Activated CD4-positive, alpha-beta T cell treated with anti-CD3 and anti-CD28 coated beads, Interleukin-2, amount 50 U/mL, for 48 hours (primary cell): ENCODE measurements at regions not wholly inside any gene's neighbourhood (a gene's known extent, or its start where the extent isn't known, plus 50 kb on each side); places are given as distances from the start of the nearest gene placed in this dataset.
A peak's percentile ranks its signal among the peaks of the same experiment; 100 is the strongest.

Experiments
- DNase-seq, 2 experiments: peaks; one replicate each; pipeline ENCODE4 v3.0.0-alpha.2; 2020

DNA sequence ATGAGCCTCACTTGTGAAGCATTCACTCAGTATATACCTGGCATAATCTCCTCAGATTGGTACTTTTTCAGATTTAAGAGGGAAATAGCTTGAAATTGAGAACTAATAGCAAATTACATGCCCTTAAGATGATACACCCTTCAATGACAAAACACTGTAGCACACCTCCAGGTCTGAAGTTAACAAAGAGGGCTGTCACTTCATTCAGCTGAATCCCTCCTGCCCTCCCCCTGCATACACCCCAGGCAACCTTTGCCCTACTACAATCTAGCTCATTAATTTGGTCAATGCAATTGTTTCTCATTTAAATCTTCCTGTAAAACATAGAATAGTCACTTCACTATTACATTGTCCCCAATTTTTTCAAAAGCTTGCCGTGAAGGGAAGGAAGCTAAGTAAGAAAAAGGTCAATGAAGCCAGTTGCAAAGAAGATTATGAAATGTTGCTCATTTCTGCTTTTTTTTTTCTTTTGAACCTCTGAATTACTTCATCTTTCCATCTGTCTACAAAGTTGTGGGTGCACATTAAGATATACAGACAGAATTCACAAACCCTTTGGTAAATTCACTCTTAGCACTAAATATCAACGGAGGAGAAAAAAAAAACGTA is 294.8 kb upstream of the PTGER4 start:
- no peak for DNase-seq

DNA sequence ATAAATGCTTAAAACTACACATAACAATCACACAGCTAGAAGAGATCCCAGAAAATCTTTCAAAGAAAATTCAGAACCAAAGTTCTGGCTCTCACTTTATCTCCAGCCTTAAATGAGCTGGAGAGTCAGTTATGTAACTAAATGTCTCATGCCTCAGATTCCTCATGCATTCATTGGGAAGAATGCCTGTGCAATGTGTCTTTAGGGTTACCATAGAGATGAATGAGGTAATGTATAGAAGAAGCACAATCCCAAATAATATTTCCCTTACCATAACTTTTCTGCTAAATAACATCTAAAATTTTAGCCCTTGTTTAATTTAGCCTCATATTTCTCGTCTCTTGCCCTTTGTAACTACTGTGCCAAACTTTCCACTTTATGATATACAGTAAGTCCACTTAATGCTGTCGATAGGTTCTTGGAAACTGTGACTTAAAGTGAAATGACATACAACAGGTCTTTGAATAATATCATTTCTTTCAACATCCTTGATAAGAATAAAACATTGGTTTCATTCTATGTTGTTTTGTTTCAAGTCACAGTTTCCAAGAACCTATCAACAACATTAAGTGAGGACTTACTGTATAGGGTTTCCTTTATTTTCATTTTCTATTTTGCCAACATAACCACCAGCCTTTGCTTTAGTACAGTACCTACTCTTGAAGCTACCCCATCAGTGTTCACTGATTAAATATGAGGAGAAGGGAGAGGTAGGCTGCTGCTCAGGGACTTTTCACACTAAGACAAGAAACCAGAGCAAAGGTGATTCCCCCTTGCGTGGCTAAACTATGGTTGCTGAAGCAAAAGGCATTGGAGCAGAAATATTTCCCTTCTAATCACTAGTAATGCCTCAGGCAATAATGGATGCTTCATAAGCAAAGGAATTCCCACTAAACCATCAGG is 295.7 kb upstream of the PTGER4 start:
- peak in 1 of 2 experiments; percentile 36 for DNase-seq

DNA sequence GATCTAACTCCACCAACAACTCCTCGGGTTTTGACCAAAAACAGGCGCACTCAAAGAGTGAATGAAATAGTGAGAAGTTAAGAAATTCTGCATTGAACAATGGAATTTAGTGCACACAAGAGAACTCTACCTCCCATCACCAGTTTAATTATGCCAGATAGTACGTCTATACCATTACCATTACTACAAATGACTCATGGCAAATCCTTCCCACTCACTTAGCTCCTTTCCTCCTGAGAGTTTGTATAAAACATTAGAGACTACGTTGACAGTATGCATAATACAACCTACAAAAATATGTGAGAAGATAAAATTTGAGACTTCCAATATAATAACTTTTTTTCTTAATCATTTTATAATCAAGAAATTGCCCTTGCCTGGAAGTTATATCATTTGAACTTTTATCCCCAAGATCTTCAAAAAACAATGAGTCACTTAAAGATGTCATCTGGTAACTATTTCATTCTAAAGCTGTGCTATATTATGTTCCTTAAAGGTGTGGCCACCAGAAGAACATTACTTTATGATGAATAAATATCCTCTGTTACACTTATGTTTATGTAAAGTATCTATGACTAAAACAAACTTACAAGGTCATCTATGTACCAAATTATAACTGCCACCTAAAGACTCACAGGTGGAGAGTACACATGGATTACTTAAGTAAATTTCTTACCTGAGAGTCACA is 297.9 kb upstream of the PTGER4 start:
- DNase-seq = no peak

DNA sequence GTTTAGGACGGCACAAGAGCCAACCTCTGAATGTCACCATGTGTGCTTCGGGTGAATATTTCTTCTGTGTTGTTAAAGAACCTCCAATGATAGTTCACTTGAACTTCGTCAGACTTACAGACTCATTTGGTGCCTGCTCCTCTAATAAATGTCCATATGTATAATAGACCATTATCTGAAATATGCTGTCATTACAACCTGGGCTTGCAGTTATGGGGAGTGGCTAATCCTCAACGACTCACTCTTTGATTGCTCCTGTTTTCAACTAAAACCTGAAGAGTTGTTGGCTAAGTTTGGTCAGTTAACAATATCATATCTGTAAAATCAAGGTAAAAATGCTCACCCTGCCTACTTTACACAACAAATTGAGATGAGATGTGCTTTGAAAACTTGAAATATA is 298.7 kb upstream of the PTGER4 start:
- DNase-seq = no peak

DNA sequence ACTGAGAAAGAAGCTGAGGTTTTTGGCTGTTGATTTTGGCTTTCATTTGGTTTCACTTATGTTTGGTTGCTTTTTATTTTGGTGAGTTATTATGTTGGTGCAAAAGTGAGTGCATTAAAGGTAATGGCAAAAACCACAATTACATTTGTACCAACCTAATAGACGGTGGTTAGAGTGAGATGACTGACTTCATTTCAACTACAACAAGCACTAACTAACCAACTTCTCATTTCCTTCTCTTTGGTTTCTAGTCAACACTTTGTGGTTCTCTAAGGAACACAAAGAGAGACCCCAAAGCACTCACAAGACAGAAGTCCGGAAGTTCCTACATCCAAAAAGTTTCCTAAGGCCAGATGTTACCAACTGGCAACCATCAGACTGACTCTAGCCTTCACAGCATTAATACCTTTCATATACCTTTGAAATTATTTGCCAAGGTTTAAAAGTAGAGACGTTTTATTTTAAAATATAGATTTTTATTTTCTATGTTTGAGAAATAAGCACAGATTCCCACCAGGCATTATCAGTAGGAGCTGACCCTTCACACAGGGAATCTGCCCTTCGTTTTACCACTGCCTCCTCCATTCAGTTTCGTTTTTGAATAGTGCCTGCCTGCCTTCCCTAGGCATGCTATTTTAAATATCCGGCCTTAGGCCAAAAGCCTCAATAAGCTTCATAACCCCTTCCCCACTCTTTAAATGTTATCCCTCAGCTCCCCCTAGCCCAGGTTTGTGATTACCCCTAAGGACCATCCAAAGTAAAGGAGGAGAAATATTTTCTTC is 301.1 kb upstream of the PTGER4 start:
- no peak for DNase-seq

DNA sequence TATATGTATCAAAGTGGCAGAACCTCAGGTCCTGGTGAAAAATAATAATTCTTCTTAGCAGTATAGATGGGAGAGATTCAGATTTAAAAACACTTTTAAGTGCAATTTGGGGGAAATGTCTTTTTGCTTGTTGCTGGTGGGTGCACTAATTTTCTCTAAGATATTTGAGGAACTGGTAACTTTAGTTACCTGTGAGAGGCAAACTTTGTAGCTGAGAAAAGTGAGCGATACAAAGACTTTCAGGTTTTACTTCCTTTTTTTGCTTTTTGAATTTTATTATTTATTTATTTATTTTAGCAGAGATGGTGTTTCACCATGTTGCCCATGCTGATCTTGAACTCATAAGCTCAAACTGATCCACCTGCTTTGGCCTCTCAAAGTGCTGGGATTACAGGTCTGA is 303.1 kb upstream of the PTGER4 start:
- DNase-seq = no peak

DNA sequence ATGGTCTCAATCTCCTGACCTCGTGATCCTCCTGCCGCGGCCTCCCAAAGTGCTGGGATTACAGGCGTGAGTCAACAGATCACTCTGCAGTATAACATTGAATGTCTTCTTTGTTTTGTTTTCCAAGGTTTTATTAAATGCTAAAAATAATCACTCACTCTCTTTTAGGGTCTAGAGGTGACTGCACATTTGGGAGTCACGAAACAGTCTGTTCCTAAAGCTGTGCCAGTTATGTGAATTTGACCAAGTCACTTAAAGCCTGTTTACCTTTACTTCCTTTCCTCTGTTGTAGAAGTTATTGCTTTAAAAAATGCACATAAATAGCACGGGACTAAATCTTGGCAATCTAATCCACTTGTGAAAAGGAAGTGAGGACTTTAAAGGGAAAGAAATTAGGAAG is 304.9 kb upstream of the PTGER4 start:
- no peak for DNase-seq

DNA sequence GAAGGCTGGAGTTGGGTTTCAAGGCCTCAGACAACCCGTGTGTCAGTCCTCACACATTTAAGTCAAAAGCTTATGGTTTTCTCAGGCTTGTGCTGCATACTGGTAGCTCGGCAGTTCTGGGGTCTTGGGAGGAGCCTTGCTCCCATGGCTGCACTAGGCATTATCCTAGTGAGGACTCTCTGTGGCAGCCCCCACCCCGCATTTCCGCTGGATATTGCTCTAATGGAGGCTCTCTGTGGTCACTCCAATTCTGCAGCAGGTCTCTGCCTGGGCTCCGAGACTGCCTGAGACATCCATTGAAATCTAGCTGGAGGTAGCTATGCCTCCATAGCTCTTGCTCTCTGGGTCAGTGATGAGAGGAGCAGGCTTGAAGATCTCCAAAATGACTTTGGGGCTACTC is 311.5 kb upstream of the PTGER4 start:
- no peak for DNase-seq

DNA sequence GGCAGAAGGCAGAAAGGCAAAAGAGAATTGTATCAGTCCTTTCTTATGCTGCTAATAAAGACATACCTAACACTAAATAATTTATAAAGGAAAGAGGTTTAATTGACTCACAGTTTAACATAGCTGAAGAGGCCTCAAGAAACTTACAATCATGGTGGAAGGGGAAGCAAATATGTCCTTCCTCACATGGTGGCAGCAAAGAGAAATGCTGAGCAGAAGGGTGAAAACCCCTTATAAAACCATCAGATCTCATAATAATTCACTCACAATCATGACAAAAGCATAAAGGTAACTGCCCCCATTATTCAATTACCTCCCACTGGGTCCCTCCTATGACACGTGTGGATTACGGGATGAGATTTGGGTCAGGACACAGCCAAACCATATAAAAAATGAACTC is 312.5 kb upstream of the PTGER4 start:
- DNase-seq = no peak

DNA sequence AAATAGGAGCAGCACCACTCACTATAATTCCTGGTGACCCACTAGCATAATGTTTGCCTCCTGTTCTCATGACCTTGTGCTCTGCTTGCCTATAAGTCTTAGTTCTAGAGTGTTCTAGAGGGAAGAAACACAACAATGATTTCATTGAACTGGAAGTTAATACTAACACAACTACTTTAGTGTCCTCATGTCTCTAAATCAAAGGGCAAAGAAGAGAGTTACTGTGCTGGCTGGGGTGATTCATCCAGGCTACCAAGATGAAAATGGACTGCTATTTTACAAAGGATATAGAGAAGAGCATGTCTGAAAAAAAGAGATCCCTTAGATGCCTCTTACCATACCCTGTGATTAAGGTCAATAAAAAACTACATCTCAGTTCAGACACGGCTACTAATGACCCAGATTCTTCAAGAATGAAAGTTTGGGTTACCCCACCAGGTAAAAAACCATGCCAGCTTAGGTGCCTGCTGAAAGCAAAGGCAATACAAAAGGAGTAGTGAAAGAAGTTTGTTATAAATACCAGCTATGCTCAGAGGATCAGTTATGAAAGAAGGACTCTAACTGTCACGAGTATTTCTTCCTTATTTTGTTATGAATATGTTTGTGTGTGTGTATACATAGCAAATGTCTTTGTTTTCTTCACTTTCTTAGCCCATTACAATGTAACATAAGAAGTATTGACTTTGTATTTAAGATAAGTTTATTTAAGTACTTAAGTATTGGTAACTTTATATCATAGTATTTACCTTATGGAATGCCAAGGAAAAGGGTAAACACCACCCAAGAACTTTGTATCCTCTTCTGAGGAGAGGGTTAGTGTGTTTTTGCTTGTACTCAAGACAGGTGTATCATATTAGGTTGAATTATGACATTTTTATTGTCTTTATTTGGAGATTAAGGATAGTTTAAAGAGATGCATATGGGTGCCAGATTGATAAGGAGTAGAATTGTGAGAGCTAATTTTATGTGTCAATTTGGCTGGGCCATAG is 314.1 kb upstream of the PTGER4 start:
- DNase-seq = no peak

DNA sequence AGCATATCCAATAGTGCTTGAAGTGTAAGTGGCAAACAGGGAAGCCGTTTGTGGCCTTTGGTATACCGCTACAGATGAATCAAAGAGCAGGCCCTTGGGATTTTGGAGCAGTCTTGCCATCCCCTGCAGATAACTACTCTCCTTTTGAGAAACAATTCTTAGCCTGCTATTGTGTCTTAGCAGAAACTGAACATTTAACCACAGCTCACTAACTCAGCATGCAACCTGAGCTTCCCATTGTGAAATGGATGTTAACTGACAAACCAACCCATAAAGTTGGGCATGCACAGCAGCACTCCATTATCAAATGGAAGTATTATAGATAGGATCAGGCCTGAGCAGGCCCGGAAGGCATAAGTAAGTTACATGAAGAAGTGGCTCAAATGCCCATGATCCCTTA is 315.3 kb upstream of the PTGER4 start:
- DNase-seq = no peak

DNA sequence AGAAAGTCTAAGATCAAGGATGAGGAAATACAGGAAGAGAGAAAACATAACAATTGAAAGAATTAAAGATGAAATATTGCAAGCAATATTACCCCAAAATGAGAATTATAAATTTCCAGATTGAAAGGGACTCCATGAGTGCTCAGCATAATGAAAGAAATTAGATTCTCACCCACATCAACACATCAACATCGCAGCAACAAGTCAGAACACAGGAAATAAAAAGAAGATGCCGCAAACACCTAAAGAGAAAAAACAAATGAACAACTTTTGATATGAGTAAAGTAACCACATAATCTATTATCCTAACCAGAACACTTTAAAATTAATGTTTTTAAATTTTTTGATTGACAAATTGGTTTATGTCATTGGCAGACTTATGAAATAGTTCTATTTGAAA is 318.3 kb upstream of the PTGER4 start:
- DNase-seq = no peak

DNA sequence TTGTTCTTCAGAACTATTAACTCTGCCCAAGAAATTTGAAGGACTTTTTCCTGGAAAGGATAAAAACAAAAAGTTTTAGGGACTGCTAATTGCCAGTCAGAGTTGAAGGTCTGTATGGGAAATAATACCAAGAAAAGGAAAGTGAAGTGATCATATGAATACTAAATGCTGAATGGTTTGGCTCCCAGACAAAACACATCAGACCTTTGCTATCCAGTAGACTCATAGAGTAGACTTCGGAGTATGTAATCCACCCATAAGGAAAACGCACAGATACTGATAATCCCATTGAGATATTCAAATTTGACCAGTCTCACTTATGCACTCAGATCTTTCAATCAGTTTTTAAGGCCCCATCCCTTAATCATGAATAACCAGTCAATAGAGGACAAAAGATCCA is 319.0 kb upstream of the PTGER4 start:
- no peak for DNase-seq

DNA sequence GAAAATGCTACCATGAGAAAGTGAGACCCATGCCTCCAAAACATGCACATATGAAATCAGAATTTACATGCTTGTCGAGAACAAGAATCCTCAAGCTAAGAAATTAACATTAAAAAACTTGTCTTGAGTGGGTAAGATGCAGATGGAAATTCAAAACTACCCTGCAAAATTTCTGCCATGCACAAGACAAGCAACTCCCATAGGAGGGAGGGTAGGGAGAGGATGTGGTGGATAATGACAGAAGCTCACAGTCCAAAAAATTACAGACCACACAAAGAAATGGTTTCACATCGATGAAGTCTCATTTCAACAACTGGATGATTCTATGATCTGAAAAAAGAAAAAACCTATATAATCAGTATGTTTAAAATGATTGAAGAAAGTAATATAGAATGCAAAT is 319.9 kb upstream of the PTGER4 start:
- DNase-seq = no peak

DNA sequence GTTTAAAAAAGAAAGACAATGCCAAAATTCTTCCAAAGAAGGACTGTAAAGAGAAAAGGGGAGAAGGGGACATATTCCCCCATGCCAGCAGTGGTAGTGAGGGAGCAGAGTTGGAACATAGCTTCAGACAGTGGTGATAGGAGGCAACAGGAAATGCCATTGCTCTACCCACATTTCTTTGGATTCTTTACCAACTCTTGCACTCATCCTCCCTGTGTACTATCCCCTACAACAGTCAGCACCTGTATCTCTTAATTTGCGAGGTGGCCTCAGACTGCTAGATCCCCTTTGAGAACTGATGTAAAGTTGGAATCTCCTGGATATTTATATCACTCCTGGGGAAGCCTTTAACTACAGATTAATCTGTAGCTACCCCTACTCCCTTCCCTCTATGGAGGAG is 320.6 kb upstream of the PTGER4 start:
- no peak for DNase-seq

DNA sequence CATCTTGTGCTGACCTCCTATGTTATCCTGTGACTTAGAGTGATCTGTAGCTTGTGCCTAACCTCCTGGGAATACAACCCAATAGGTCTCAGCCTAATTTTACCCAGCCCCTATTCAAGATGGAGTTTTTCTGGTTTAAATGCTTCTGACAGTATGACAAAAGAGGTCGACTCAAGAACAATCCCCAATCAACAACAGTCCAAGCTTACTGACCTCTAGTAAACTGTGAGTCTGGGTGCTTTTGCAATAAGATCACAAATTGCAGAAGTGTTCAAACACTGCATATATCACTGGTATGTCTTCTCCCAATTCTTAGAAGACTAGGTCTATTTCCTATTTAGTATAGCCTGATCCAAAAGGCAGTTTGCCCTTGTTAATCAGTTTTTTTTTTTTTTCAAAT is 323.5 kb upstream of the PTGER4 start:
- DNase-seq = no peak

DNA sequence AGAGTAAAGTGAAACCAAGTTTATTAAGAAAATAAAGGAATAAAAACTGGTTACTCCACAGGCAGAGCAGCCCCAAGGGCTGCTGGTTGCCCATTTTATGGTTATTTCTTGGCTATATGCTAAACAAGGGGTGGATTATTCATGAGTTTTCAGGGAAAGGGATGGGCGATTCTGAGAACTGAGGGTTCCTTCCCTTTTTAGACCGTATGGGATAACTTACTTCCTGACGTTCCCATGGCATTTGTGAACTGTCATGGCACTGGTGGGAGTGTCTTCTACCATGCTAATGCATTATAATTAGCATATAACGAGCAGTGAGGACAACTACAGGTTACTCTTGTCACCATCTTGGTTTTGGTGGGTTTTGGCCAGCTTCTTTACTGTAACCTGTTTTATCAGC is 323.9 kb upstream of the PTGER4 start:
- no peak for DNase-seq

DNA sequence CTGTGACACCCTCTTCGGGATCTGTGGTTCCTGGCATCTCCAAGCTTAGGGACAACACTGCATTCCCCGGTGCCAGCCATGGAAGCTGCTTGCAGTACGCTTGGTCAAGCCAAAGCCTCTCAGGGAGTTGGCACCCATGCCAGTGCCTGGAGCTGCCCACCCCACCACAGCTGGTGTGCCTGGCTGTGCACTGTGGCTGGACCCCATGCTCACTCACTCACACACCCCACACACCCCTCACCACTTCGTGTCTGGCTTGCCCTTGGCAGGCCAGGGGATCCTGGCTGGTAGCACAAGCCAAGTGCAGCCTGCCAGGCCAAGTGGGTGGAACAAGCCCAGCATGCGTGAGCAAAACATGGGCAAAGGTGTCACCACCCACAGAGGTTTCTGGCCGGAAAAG is 324.5 kb upstream of the PTGER4 start:
- DNase-seq = no peak

DNA sequence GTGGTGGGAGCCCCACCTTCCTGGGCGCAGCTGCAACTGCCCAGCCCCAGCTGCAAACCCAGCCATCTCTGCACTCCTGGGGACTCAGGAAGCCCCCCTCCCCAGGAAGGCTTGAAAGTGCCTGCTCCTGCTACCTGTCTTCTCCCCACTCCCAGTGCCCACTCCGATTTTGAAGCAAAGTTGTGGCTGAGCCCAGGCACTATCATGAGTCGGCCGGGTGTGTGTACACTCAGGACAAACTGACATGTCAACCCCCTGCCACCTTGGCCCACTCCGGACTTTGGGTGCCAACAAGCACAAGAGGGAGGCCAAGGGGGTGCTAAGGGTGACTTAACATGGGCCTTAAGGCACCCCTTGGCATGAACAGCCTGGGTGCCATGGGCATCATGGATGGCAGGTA is 325.5 kb upstream of the PTGER4 start:
- DNase-seq = no peak

DNA sequence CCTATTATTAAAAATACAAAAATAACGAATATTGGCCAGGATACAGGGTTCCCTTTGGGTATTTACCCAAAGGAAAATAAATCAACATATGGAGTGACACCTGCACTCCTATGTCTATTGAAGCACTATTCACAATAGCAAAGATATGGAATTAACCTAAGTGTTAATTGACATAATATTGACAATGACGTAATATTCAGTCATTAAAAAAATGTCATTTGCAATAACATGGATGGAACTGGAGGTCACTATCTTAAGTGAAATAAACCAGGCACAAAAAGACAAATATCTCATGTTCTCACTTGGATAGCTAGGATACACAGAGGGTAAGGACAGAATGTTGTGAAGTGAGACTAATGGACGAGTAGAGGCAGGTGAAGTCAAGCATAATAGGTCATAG is 326.3 kb upstream of the PTGER4 start:
- DNase-seq = no peak

DNA sequence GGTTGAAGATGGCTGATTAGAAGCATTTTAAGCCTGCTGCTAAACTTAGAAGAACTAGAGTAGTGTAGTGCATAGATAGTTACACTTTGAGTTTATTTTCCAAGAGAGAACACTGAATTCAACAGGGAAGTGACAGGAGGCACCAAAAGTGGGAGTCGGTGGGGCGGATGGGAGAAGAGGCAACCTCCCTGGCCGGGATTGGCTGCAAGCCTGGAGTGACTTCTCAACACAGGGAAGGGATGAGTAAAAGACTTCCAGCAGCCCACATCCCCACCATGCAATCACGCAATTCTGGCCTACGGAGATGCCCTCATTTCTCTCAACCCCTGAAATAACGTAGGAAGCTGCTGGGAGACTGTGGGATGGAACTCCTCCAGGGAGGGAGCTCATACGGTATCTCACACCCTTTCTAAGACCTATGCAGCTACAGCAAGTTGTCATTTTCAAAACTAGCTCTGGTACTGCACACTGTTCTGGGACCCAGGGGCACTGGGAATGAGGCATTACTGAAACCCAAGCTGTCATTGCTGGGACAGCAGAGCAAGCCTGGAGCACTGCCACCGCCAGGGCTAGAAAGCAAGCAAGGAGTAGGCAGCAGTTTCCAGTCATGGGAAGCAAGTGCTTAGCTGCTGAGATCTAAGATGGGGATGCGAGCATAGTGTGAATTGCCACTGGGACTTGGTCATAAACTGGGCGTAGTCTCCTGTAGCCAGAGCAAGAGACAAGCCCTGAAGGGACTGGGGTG is 331.6 kb upstream of the PTGER4 start:
- no peak for DNase-seq
